ENCODE measurements at regions not wholly inside any gene's neighbourhood (a gene's known extent, or its start where the extent isn't known, plus 50 kb on each side); places are given as distances from the start of the nearest gene placed in this dataset.

- ATAC-seq (ENCODE audit: low read depth) (no peak), DNase-seq (ENCODE audit: low spot score) (no peak)
- no peak for TF ChIP-seq CTCF (IDR thresholded peaks at IDR 0.05; ENCODE audit: poor library complexity, severe bottlenecking)
- H3K27me3 ChIP-seq (ENCODE audit: insufficient read depth, poor library complexity, severe bottlenecking), result no peaks in the 10 kb centered on the region
- H3K4me3 ChIP-seq (ENCODE audit: severe bottlenecking), result no peak overlapping the region
- H3K36me3 ChIP-seq (ENCODE audit: low read depth), result no peaks in the 10 kb centered on the region
- H3K27ac ChIP-seq (ENCODE audit: poor library complexity, severe bottlenecking), result no peak overlapping the region
- H3K4me1 ChIP-seq (ENCODE audit: insufficient read depth, poor library complexity, severe bottlenecking), result no peaks in the 10 kb centered on the region
- no peaks in the 10 kb centered on the region for H3K9me3 ChIP-seq (ENCODE audit: severe bottlenecking)
These were observed 117.4 kb upstream of the NALF2 start for GRCh38 chrX:69386681-69387080.

GRCh38 chrX:69379412-69379811 lies 124.7 kb upstream of the NALF2 start:
- H3K9me3 ChIP-seq (ENCODE audit: severe bottlenecking), result no peaks in the 10 kb centered on the region

GRCh38 chrX:69374569-69374968 lies 129.6 kb upstream of the NALF2 start:
- ATAC-seq (ENCODE audit: low read depth) (no peak), DNase-seq (ENCODE audit: low spot score) (no peak)
- Histone ChIP-seq H3K27me3 (ENCODE audit: insufficient read depth, poor library complexity, severe bottlenecking) (no peaks in the 10 kb centered on the region), H3K27ac (ENCODE audit: poor library complexity, severe bottlenecking) (no peak overlapping the region), H3K36me3 (ENCODE audit: low read depth) (no peaks in the 10 kb centered on the region), H3K9me3 (ENCODE audit: severe bottlenecking) (no peaks in the 10 kb centered on the region), H3K4me3 (ENCODE audit: severe bottlenecking) (no peak overlapping the region), H3K4me1 (ENCODE audit: insufficient read depth, poor library complexity, severe bottlenecking) (no peaks in the 10 kb centered on the region)
- TF ChIP-seq CTCF (IDR thresholded peaks at IDR 0.05; ENCODE audit: poor library complexity, severe bottlenecking), result no peak

More at GRCh38 chrX:69379412-69379811, 124.7 kb upstream of the NALF2 start:
- Histone ChIP-seq H3K27me3 (ENCODE audit: insufficient read depth, poor library complexity, severe bottlenecking) (no peaks in the 10 kb centered on the region), H3K4me1 (ENCODE audit: insufficient read depth, poor library complexity, severe bottlenecking) (no peaks in the 10 kb centered on the region), H3K4me3 (ENCODE audit: severe bottlenecking) (no peak overlapping the region), H3K27ac (ENCODE audit: poor library complexity, severe bottlenecking) (no peak overlapping the region), H3K36me3 (ENCODE audit: low read depth) (no peaks in the 10 kb centered on the region)
- DNase-seq (ENCODE audit: low spot score) (no peak), ATAC-seq (ENCODE audit: low read depth) (no peak)
- TF ChIP-seq CTCF (IDR thresholded peaks at IDR 0.05; ENCODE audit: poor library complexity, severe bottlenecking), result no peak

- Histone ChIP-seq H3K36me3 (ENCODE audit: low read depth) (no peaks in the 10 kb centered on the region), H3K27me3 (ENCODE audit: insufficient read depth, poor library complexity, severe bottlenecking) (no peaks in the 10 kb centered on the region), H3K27ac (ENCODE audit: poor library complexity, severe bottlenecking) (no peak overlapping the region), H3K9me3 (ENCODE audit: severe bottlenecking) (no peaks in the 10 kb centered on the region), H3K4me3 (ENCODE audit: severe bottlenecking) (no peak overlapping the region), H3K4me1 (ENCODE audit: insufficient read depth, poor library complexity, severe bottlenecking) (no peaks in the 10 kb centered on the region)
- DNase-seq (ENCODE audit: low spot score), result no peak
- no peak for ATAC-seq (ENCODE audit: low read depth)
- TF ChIP-seq CTCF (IDR thresholded peaks at IDR 0.05; ENCODE audit: poor library complexity, severe bottlenecking), result no peak
These were observed 131.7 kb upstream of the NALF2 start for GRCh38 chrX:69372435-69372834.

GRCh38 chrX:69371159-69371558 lies 133.0 kb upstream of the NALF2 start:
- Histone ChIP-seq H3K27me3 (ENCODE audit: insufficient read depth, poor library complexity, severe bottlenecking) (no peaks in the 10 kb centered on the region), H3K4me3 (ENCODE audit: severe bottlenecking) (no peak overlapping the region), H3K27ac (ENCODE audit: poor library complexity, severe bottlenecking) (no peak overlapping the region), H3K4me1 (ENCODE audit: insufficient read depth, poor library complexity, severe bottlenecking) (no peaks in the 10 kb centered on the region), H3K9me3 (ENCODE audit: severe bottlenecking) (no peaks in the 10 kb centered on the region), H3K36me3 (ENCODE audit: low read depth) (no peaks in the 10 kb centered on the region)
- no peak for TF ChIP-seq CTCF (IDR thresholded peaks at IDR 0.05; ENCODE audit: poor library complexity, severe bottlenecking)
- ATAC-seq (ENCODE audit: low read depth) (no peak), DNase-seq (ENCODE audit: low spot score) (no peak)
